ENCODE measurements at regions not wholly inside any gene's neighbourhood (a gene's known extent, or its start where the extent isn't known, plus 50 kb on each side); places are given as distances from the start of the nearest gene placed in this dataset.

DNA sequence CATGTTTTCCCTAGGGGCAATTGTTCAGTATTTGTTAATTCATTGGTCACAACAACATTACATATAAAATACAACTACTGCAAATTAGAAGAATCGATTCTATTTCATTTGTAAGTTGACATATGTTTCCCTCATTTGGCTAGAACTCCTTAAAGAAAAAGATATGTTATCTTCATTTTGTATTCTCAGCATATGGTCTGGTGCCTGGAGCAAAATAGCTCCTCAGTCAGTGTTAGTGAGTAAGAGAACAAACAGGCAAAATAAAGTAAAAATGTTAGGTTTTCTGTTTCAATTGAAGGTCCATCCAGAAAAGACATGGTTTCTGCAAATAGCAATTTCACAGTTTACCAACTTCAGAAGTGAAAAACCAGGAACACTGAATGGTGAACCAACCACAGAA lies 1343.1 kb downstream of the ROBO1 start:
- TF ChIP-seq, protein P1, sequence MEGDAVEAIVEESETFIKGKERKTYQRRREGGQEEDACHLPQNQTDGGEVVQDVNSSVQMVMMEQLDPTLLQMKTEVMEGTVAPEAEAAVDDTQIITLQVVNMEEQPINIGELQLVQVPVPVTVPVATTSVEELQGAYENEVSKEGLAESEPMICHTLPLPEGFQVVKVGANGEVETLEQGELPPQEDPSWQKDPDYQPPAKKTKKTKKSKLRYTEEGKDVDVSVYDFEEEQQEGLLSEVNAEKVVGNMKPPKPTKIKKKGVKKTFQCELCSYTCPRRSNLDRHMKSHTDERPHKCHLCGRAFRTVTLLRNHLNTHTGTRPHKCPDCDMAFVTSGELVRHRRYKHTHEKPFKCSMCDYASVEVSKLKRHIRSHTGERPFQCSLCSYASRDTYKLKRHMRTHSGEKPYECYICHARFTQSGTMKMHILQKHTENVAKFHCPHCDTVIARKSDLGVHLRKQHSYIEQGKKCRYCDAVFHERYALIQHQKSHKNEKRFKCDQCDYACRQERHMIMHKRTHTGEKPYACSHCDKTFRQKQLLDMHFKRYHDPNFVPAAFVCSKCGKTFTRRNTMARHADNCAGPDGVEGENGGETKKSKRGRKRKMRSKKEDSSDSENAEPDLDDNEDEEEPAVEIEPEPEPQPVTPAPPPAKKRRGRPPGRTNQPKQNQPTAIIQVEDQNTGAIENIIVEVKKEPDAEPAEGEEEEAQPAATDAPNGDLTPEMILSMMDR (IDR thresholded peaks at IDR 0.05), result no peak
- no peak for TF ChIP-seq POLR2A (IDR thresholded peaks at IDR 0.05)
